Mesendoderm (in vitro differentiated cells): ENCODE measurements at regions not wholly inside any gene's neighbourhood (a gene's known extent, or its start where the extent isn't known, plus 50 kb on each side); places are given as distances from the start of the nearest gene placed in this dataset.

Experiments
- DNase-seq: peaks from one replicate; pipeline ENCODE4 v3.0.0; 2013
- H2AK5ac ChIP-seq: 2 replicates; pipeline ENCODE4 v1.6.1; 2013; ENCODE audit warnings: low read length, inconsistent platforms
- H2BK120ac ChIP-seq: 2 replicates; pipeline ENCODE4 v1.6.1; 2013; ENCODE audit warnings: low read depth, mild to moderate bottlenecking, low read length, moderate library complexity, mixed read lengths
- H2BK15ac ChIP-seq: replicated peaks from 2 replicates; pipeline ENCODE4 v1.6.1; 2013; ENCODE audit warnings: low read depth, mild to moderate bottlenecking, moderate library complexity
- H2BK5ac ChIP-seq: 2 replicates; pipeline ENCODE4 v1.6.1; 2013; ENCODE audit warnings: low read length, inconsistent platforms
- H3K18ac ChIP-seq: 2 replicates; pipeline ENCODE4 v1.6.1; 2013; ENCODE audit warnings: mild to moderate bottlenecking, low read length, mixed read lengths
- H3K23ac ChIP-seq: one replicate; pipeline ENCODE4 v1.6.1; 2013; ENCODE audit warnings: low read length
- H3K27ac ChIP-seq: 2 replicates; pipeline ENCODE4 v1.5.1; 2013; ENCODE audit warnings: low read depth, mild to moderate bottlenecking, inconsistent platforms, low read length, moderate library complexity
- H3K27me3 ChIP-seq: 2 replicates; pipeline ENCODE4 v1.6.1; 2013; ENCODE audit warnings: low read length, control low read depth, mild to moderate bottlenecking, inconsistent platforms; ENCODE audit not compliant: insufficient read depth, poor library complexity
- H3K36me3 ChIP-seq: 2 replicates; pipeline ENCODE4 v1.6.1; 2013; ENCODE audit warnings: low read length, inconsistent platforms; ENCODE audit not compliant: control insufficient read depth, insufficient read depth
- H3K4ac ChIP-seq: one replicate; pipeline ENCODE4 v1.6.1; 2013; ENCODE audit warnings: low read depth, mild to moderate bottlenecking, low read length, moderate library complexity
- H3K4me1 ChIP-seq: 2 replicates; pipeline ENCODE4 v1.6.1; 2013; ENCODE audit warnings: low read depth, low read length, inconsistent platforms; ENCODE audit not compliant: control insufficient read depth
- H3K4me2 ChIP-seq: 2 replicates; pipeline ENCODE4 v1.6.1; 2013; ENCODE audit warnings: low read length
- H3K4me3 ChIP-seq: 2 replicates; pipeline ENCODE4 v1.5.1; 2013; ENCODE audit warnings: mild to moderate bottlenecking, low read length
- H3K56ac ChIP-seq: one replicate; pipeline ENCODE4 v1.6.1; 2013; ENCODE audit warnings: low read length
- H3K79me1 ChIP-seq: 2 replicates; pipeline ENCODE4 v1.6.1; 2013; ENCODE audit warnings: low read length, inconsistent platforms
- H3K79me2 ChIP-seq: 2 replicates; pipeline ENCODE4 v1.6.1; 2013; ENCODE audit warnings: mild to moderate bottlenecking, low read length; ENCODE audit not compliant: control insufficient read depth, insufficient read depth
- H3K9ac ChIP-seq: 2 replicates; pipeline ENCODE4 v1.6.1; 2013; ENCODE audit warnings: low read length, inconsistent platforms
- H4K5ac ChIP-seq: one replicate; pipeline ENCODE4 v1.6.1; 2013; ENCODE audit warnings: low read length
- H4K8ac ChIP-seq: one replicate; pipeline ENCODE4 v1.6.1; 2013; ENCODE audit warnings: low read depth, mild to moderate bottlenecking, control low read depth, low read length, moderate library complexity
- WGBS: extraction: QIAGEN DNeasy Blood & Tissue Kit; methylation state at CpG from one replicate; pipeline ENCODE4 v1.1.7; 2013; ENCODE audit warnings: low lambda C conversion rate, missing lambda C conversion rate; ENCODE audit not compliant: insufficient coverage; ENCODE audit errors: extremely low coverage; 5-methylcytosine and 5-hydroxymethylcytosine counted together

DNA sequence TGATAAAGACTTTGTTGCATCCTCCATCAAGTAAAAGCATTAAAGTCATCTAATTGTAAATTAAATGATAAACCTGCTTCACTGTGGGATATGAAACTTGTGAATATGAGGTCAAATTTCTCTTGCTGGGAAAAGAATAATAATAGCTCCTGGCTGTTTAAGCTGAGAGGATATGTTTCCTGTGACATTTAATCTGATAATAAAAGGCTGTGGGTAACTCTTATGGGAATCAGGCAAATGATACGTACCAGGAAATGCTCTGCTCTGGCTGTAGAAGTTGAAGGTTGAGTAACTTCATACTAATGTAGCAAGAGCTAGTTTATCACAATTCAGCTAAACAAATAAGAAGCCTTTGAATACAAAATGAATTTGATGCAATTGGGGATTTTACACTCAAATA is 574.6 kb downstream of the RAPGEF2 start:
- Histone ChIP-seq H3K4me1 (no peaks in the 10 kb centered on the region), H2AK5ac (no peak overlapping the region), H2BK15ac (no peak overlapping the region), H3K9ac (no peak overlapping the region), H4K8ac (no peak overlapping the region), H2BK5ac (no peak overlapping the region), H3K27ac (no peak overlapping the region), H3K4ac (no peak overlapping the region), H3K4me2 (no peak overlapping the region), H3K56ac (no peak overlapping the region), H3K4me3 (no peak overlapping the region), H4K5ac (no peak overlapping the region), H3K23ac (no peak overlapping the region), H3K79me2 (no peaks in the 10 kb centered on the region), H2BK120ac (no peak overlapping the region), H3K79me1 (no peaks in the 10 kb centered on the region), H3K36me3 (no peaks in the 10 kb centered on the region), H3K27me3 (no peaks in the 10 kb centered on the region), H3K18ac (no peak overlapping the region)
- WGBS = no CpG with 5 or more reads among the region's 1 CpG
- DNase-seq = no peak

DNA sequence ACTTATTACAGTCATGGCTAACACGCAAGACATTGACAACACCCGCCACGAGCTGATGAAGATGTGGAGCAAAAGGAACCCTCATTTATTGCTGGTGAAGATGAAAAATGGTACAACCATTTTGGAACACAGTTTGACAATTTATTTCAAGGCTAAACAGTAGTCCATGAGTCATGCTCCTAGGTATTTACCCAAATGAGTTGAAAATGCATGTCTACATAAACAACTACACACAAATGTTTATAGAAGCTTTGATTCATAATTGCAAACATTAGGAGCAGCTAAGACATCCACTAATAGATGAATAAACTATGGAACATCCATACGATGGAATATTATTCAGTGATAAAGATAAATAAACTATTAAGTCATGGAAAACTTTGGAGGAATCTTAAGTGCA is 580.1 kb downstream of the RAPGEF2 start:
- Histone ChIP-seq H3K79me2 (no peaks in the 10 kb centered on the region), H2AK5ac (no peak overlapping the region), H3K18ac (no peak overlapping the region), H3K4me1 (peaks cover 2% of the 10 kb centered on the region), H2BK15ac (no peak overlapping the region), H3K4ac (no peak overlapping the region), H4K5ac (no peak overlapping the region), H3K23ac (no peak overlapping the region), H4K8ac (no peak overlapping the region), H3K27me3 (no peaks in the 10 kb centered on the region), H3K79me1 (no peaks in the 10 kb centered on the region), H3K36me3 (no peaks in the 10 kb centered on the region), H3K56ac (no peak overlapping the region), H3K27ac (no peak overlapping the region), H2BK120ac (no peak overlapping the region), H3K9ac (no peak overlapping the region), H2BK5ac (no peak overlapping the region), H3K4me2 (no peak overlapping the region), H3K4me3 (no peak overlapping the region)
- WGBS = no CpG with 5 or more reads among the region's 4 CpGs
- no peak for DNase-seq

DNA sequence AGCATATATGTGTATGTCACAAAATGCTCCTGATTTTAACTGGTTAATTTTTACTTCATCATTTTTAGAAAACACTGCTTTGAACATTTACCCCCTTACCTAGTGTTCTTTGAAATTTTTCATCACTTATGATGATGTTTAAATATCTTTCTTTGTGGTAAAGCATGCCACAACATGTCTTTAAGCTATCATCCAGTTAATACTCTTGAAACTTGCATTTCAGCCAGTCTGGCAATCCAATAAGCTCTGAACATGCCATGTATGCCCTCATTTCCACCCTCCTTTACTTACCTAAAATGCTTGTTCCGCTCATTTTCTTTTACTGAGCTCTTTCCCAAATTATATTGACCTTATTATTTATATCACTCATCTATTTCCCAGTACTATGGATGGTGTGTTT is 581.2 kb downstream of the RAPGEF2 start:
- H3K36me3 ChIP-seq = no peaks in the 10 kb centered on the region
- H3K4me2 ChIP-seq = no peak overlapping the region
- no peaks in the 10 kb centered on the region for H3K79me2 ChIP-seq
- H3K4me1 ChIP-seq = peaks cover 2% of the 10 kb centered on the region
- no peak overlapping the region for H4K5ac ChIP-seq
- no peak for DNase-seq
- no peak overlapping the region for H3K18ac ChIP-seq
- no peaks in the 10 kb centered on the region for H3K27me3 ChIP-seq
- H3K27ac ChIP-seq = no peak overlapping the region
- no peak overlapping the region for H2AK5ac ChIP-seq
- no peak overlapping the region for H4K8ac ChIP-seq
- no peak overlapping the region for H3K4ac ChIP-seq
- no peaks in the 10 kb centered on the region for H3K79me1 ChIP-seq
- no peak overlapping the region for H2BK15ac ChIP-seq
- H3K4me3 ChIP-seq = no peak overlapping the region
- WGBS = no CpG with 5 or more reads among the region's 1 CpG
- H3K56ac ChIP-seq = no peak overlapping the region
- H3K23ac ChIP-seq = no peak overlapping the region
- no peak overlapping the region for H3K9ac ChIP-seq
- H2BK5ac ChIP-seq = no peak overlapping the region
- H2BK120ac ChIP-seq = no peak overlapping the region

DNA sequence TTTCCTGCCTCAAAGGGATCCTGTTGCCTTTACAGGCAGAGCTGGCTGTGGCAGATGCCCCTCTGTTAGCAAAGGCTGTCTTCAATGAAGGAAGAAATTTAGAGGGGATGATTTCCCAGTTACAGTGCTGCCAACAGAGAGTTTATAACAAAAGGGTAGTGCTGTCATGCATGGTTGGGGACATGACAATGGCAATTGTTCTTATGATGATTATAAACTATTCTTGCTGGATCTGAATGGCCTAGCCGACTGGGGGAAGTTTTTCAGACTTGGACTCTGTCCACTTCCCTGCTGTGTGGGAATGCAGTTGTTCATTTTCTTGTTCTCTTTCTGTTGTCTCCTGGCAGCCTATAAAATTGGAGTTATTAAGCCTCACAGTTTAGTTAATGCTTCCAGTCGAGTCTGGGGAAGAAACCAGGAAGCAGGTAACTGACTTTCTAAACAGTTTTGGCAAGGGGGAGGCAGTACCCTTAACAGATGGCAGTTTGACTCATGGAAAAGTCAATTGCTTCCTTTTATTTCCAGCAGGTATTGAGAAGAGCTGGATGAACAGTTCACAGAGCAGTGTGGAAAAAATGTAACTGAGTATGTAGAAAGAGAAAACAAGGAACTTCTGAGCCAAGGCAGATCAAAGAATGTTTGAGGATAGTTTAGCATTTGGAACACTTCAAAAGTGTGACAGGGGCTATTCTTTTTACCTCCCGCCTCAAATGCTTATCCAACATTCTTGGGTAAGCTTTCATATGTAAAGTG is 582.6 kb downstream of the RAPGEF2 start:
- no peak overlapping the region for H3K4me2 ChIP-seq
- no peak overlapping the region for H3K23ac ChIP-seq
- H3K79me2 ChIP-seq = no peaks in the 10 kb centered on the region
- H3K79me1 ChIP-seq = no peaks in the 10 kb centered on the region
- H2BK5ac ChIP-seq = no peak overlapping the region
- no peak for DNase-seq
- H2BK15ac ChIP-seq = no peak overlapping the region
- no peak overlapping the region for H4K8ac ChIP-seq
- no peaks in the 10 kb centered on the region for H3K27me3 ChIP-seq
- no peak overlapping the region for H3K18ac ChIP-seq
- no peak overlapping the region for H3K56ac ChIP-seq
- H4K5ac ChIP-seq = no peak overlapping the region
- no peak overlapping the region for H3K9ac ChIP-seq
- no peak overlapping the region for H3K27ac ChIP-seq
- no peak overlapping the region for H3K4me3 ChIP-seq
- peaks cover 2% of the 10 kb centered on the region for H3K4me1 ChIP-seq
- H2BK120ac ChIP-seq = no peak overlapping the region
- WGBS = no CpG with 5 or more reads among the region's 3 CpGs
- no peak overlapping the region for H3K4ac ChIP-seq
- H2AK5ac ChIP-seq = no peak overlapping the region
- no peaks in the 10 kb centered on the region for H3K36me3 ChIP-seq

DNA sequence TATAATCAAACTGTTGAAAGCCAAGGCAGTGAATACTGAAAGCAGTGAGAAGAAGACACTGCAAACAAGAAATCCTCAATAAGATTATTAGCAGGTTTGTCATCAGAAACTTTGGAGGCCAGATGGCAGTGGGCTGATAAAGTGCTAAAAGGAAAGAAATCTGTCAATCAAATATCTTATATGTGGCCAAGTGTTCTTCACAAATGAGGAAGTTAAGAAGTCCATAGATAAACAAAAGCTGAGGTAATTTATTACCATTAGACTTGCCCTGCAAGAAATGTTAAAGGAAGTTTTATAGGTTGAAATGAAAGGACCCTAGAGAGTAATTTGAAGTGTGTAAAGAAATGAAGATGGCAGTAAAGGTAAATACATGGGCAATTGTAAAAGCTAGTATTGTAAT is 586.6 kb downstream of the RAPGEF2 start:
- H3K4ac ChIP-seq = no peak overlapping the region
- no peak overlapping the region for H3K9ac ChIP-seq
- no peaks in the 10 kb centered on the region for H3K79me1 ChIP-seq
- H3K56ac ChIP-seq = no peak overlapping the region
- no peak overlapping the region for H2BK15ac ChIP-seq
- peaks cover 2% of the 10 kb centered on the region for H3K4me1 ChIP-seq
- no peaks in the 10 kb centered on the region for H3K27me3 ChIP-seq
- no peak overlapping the region for H3K27ac ChIP-seq
- H2AK5ac ChIP-seq = no peak overlapping the region
- no peak overlapping the region for H4K8ac ChIP-seq
- no peaks in the 10 kb centered on the region for H3K36me3 ChIP-seq
- H3K4me2 ChIP-seq = no peak overlapping the region
- H4K5ac ChIP-seq = no peak overlapping the region
- no peak overlapping the region for H2BK5ac ChIP-seq
- H3K79me2 ChIP-seq = no peaks in the 10 kb centered on the region
- H3K18ac ChIP-seq = no peak overlapping the region
- no peak overlapping the region for H3K23ac ChIP-seq
- no peak for DNase-seq
- H3K4me3 ChIP-seq = no peak overlapping the region
- H2BK120ac ChIP-seq = no peak overlapping the region
